ENCODE measurements at regions not wholly inside any gene's neighbourhood (a gene's known extent, or its start where the extent isn't known, plus 50 kb on each side); places are given as distances from the start of the nearest gene placed in this dataset.
"Not testable (repeated sequence)": the region's sequence is repeated elsewhere in the genome, so short reads cannot be mapped to it uniquely, and the experiment has no call there.

DNA sequence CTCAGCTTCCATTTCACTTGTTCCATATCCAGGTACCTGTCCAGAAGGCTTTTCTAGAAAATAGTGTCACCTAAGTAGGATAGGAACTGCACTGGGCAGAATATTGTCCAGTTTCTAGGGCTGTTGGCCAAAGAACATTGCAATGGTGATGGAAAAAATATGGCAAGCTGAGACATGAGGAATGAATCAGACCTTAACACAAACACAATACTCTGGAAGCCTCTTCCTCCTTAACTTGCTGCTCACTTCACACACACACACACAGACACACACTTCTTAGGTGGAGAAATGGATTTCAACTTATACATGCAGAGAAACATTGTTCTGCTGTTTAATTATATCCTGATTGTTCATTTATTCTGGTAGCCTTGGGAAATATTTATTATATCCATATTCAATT lies 203.0 kb upstream of the RGS17 start:
- no peak for DNase-seq
- no peaks in the 10 kb centered on the region for H3K9me3 ChIP-seq
- H3K36me3 ChIP-seq: no peaks in the 10 kb centered on the region
- no peaks in the 10 kb centered on the region for H3K4me1 ChIP-seq
- H3K27me3 ChIP-seq: no peaks in the 10 kb centered on the region
- TF ChIP-seq, protein P1, sequence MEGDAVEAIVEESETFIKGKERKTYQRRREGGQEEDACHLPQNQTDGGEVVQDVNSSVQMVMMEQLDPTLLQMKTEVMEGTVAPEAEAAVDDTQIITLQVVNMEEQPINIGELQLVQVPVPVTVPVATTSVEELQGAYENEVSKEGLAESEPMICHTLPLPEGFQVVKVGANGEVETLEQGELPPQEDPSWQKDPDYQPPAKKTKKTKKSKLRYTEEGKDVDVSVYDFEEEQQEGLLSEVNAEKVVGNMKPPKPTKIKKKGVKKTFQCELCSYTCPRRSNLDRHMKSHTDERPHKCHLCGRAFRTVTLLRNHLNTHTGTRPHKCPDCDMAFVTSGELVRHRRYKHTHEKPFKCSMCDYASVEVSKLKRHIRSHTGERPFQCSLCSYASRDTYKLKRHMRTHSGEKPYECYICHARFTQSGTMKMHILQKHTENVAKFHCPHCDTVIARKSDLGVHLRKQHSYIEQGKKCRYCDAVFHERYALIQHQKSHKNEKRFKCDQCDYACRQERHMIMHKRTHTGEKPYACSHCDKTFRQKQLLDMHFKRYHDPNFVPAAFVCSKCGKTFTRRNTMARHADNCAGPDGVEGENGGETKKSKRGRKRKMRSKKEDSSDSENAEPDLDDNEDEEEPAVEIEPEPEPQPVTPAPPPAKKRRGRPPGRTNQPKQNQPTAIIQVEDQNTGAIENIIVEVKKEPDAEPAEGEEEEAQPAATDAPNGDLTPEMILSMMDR (IDR thresholded peaks at IDR 0.05): no peak
- TF ChIP-seq EP300 (IDR thresholded peaks at IDR 0.05) (no peak), POLR2AphosphoS5 (IDR thresholded peaks at IDR 0.05) (no peak), POLR2A (IDR thresholded peaks at IDR 0.05) (no peak)
- H3K4me3 ChIP-seq: no peak overlapping the region
- intact Hi-C loops (cut with DNase I): no loop called here
- H3K27ac ChIP-seq: no peak overlapping the region

DNA sequence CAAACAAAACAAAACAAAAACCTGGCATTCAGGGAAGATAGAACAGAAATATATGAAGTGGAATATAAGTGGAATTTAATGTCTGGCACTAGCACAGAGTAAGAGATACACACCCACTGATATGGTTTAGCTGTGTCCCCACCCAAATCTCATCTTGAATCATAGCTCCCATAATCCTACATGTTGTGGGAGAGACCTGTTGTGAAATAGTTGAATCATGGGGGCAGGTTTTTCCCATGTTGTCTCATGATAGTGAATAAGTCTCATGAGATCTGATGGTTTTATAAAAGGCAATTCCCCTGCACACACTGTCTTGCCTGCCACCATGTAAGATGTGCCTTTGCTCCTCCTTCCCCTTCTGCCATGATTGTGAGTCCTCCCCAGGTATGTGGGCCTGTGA lies 200.1 kb upstream of the RGS17 start:
- H3K27me3 ChIP-seq; H3K36me3 ChIP-seq; DNase-seq; intact Hi-C loops (cut with DNase I); H3K4me1 ChIP-seq; H3K27ac ChIP-seq; H3K9me3 ChIP-seq; H3K4me3 ChIP-seq: not testable (repeated sequence)

DNA sequence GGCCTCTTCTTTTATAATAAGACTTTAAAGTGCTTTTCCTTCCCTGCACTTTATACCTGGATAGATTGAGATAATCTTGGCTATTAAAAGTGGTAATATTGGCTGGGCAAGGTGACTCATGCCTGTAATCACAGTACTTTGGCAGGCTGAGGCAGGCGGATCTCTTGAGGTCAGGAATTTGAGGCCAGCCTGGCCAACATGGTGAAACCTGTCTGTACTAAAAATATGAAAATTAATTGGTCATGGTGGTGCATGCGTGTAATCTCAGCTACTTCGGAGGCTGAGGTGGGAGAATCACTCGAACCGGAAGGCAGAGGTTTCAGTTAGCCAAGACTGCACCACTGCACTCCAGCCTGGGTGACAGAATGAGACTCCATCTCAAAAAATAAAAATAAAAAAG lies 197.1 kb upstream of the RGS17 start:
- 87 to 95% methylated on average over 5 of the region's 5 CpGs for WGBS, 2 donors
- DNase-seq: no peak
- Histone ChIP-seq H3K4me1 (no peaks in the 10 kb centered on the region), H3K4me3 (no peak overlapping the region), H3K27ac (no peak overlapping the region), H3K36me3 (no peaks in the 10 kb centered on the region), H3K27me3 (no peaks in the 10 kb centered on the region), H3K9me3 (no peaks in the 10 kb centered on the region)
- TF ChIP-seq, protein P1 (IDR thresholded peaks at IDR 0.05): no peak
- TF ChIP-seq EP300 (IDR thresholded peaks at IDR 0.05): no peak
- no peak for TF ChIP-seq POLR2A (IDR thresholded peaks at IDR 0.05)
- TF ChIP-seq POLR2AphosphoS5 (IDR thresholded peaks at IDR 0.05): no peak
- intact Hi-C loops (cut with DNase I): no loop called here

DNA sequence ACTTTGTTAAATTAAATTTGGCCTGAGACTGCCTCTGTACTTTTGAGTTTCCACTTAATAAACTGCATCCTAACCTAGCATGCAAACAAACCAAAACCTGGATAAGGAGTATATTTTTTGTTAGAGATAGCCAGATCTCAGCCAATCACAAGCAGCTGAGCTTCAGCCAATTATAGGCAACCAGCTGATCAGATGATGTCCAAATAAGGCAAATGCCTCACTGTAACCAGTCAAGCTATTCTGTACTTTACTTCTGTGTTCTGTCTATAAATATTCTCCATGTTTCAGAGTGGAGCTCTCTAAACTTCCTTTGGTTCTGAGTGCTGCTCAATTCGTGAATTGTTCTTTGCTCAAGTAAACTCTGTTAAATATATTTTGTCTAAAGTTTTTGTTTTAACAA lies 194.6 kb upstream of the RGS17 start:
- no peak overlapping the region for H3K4me3 ChIP-seq
- no peaks in the 10 kb centered on the region for H3K4me1 ChIP-seq
- H3K9me3 ChIP-seq: no peaks in the 10 kb centered on the region
- intact Hi-C loops (cut with DNase I): no loop called here
- no peaks in the 10 kb centered on the region for H3K27me3 ChIP-seq
- WGBS, 2 donors: 47 to 66% methylated on average over 1 of the region's 1 CpG
- H3K36me3 ChIP-seq: no peaks in the 10 kb centered on the region
- TF ChIP-seq POLR2A (IDR thresholded peaks at IDR 0.05): no peak
- no peak for TF ChIP-seq EP300 (IDR thresholded peaks at IDR 0.05)
- TF ChIP-seq, protein P1 (IDR thresholded peaks at IDR 0.05): no peak
- TF ChIP-seq POLR2AphosphoS5 (IDR thresholded peaks at IDR 0.05): no peak
- DNase-seq: no peak
- H3K27ac ChIP-seq: no peak overlapping the region

- no peak for TF ChIP-seq POLR2AphosphoS5 (IDR thresholded peaks at IDR 0.05)
- no peak for TF ChIP-seq POLR2A (IDR thresholded peaks at IDR 0.05)
- TF ChIP-seq EP300 (IDR thresholded peaks at IDR 0.05): no peak
- TF ChIP-seq, protein P1 (IDR thresholded peaks at IDR 0.05): no peak
- no peak overlapping the region for H3K4me3 ChIP-seq
- H3K9me3 ChIP-seq: no peaks in the 10 kb centered on the region
- H3K27ac ChIP-seq: no peak overlapping the region
- no peak for DNase-seq
- WGBS, 2 donors: 12 to 23% methylated on average over 3 of the region's 3 CpGs
- no peaks in the 10 kb centered on the region for H3K27me3 ChIP-seq
- no peaks in the 10 kb centered on the region for H3K4me1 ChIP-seq
- intact Hi-C loops (cut with DNase I): no loop called here
- H3K36me3 ChIP-seq: no peaks in the 10 kb centered on the region
These were observed 181.6 kb upstream of the RGS17 start for GRCh38 chr6:153312634-153313033.
